NCI-H146 treated with DMSO at 0.1 percent for 48 hours (cell line): ENCODE measurements at regions not wholly inside any gene's neighbourhood (a gene's known extent, or its start where the extent isn't known, plus 50 kb on each side); places are given as distances from the start of the nearest gene placed in this dataset.

Experiments
- DNase-seq: peaks from one replicate; lab custom pipeline; 2025; ENCODE audit not compliant: unreplicated experiment; lab: John Stamatoyannopoulos, UW

DNA sequence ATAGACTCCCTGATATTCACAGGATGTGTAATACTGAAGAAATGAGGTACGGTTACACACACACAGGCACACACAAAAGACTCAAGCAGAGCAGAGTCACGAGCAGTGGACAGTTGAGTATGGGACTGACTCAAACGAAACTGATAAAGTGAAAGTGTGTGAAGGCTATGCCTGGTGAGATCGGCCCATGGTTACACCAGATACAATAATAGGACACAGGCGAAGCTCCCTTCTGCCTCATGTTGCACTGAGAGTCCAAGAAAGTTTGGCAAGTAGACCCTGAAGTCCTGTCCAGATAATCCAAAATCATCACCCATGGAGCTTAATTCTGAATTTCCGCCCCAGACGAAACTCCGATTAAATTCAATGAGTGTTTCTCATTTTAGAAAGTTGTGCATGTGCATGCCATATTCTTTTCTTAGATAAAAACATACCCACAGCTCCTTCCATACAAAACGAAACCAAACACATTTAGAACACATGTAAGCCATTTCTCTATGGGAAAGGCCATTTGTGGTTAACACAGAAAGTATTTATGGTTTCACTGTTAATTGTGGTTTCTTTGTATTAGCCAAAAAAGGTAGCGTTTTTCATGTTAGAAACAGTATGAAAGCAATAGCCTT is 567.6 kb downstream of the PLCL1 start:
- DNase-seq: no peak

DNA sequence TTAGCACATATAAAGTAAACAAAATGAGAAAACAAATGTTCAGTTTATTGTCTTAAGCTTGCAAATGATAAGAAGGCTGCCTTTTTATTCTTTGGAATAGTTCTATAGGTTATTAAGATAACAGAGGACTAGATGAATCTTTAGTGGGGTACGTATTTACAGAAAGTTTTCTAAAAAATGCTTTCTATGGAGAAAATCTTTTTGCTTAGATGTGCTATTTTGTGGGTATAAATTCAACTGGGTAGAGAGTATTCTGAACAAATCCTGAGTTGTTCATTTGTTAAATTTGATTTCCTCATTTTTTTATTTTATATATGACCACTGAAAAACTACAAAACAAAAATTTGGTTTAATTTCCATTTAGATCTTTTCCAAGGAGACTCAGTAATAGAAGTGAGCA is 566.9 kb downstream of the PLCL1 start:
- no peak for DNase-seq

DNA sequence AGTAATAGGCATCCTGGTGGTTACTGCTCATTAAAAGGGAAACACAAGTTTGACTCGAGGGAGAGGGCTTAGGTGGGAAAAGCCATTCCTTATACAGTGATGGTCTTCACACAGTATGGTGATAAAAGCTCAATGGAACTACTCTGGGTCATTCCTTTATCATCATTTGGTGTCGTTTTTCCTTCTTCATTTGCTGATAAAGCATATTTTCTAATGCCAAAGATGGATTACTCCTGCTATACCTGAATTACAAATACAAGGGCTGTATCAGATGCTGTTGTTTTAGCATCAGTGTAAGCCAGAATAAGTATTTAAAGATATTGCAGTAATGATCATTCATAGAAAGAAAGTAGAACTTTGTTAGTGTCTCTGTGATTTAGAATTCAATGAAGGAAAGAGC is 563.7 kb downstream of the PLCL1 start:
- DNase-seq: no peak

DNA sequence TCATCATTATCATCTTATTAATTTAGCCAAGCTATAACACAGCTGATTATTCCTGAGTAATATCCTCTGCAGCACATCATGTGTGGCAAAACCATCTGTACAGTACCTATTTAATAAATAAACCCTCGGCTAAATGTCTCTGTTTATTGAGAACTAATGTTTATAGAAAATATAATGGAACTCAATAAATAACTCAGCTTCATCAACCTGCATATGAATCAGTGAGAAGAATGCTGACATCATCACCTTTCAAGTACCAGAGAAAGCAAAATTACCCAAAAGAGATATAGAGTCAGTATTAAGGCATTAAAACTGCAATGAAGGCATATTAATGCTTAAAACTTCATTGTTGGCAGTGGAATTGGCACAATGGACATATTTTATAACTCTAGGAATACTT is 558.3 kb downstream of the PLCL1 start:
- DNase-seq: no peak

DNA sequence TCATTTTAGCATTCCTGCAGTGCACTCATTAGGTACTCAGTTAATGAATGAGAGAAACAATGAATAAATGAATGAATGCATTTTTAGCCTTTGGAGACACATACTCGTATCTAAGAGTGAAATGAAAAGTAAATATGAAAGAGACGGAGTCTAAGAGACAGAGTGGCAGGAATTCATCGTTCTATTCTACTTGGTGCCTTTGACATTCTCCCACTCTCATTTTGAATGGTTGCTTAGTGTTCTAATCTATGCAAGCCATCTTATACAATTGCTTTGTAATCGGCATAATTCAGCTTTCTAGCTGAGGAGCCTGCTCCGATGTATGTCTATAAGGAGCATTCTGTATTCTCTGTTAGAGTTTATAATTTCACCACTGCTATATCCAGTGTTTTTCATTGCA is 554.9 kb downstream of the PLCL1 start:
- DNase-seq: no peak

DNA sequence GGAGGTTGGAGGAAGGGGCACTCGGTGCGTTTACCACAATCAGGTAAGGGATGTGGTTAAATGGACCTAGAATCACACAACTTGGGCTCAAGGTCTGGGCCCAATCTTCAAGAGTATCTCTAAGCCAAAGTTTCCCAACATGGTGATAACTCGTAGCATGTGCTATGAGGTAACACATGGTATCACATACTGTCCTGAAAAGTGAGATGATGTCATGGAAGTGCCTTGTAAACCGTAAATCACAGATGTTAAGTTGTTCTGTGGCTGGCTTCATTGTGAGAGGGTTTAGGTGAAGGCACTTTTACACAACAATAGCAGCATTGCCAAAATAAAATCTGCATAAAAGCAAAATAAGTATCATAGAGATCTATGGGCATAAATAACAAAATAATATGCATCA is 551.8 kb downstream of the PLCL1 start:
- DNase-seq: no peak

DNA sequence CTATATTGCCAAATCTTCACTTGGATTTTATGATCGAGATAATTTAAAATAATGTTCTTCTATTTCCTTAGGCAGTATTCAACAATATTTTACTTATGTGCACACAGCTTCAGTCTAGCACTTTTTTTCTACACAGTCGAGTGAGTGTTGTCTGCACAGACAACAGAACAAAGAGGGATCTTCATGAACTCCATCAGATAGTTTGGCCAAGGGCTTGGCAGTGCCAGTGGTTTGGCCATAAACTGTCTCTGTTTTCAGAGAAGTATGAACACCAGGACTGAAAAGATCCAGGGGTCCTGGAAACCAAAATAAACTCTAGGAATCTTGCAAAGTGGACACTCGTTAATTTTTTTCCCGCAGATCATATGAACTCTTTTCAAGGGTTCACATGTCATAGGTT is 547.3 kb downstream of the PLCL1 start:
- no peak for DNase-seq

DNA sequence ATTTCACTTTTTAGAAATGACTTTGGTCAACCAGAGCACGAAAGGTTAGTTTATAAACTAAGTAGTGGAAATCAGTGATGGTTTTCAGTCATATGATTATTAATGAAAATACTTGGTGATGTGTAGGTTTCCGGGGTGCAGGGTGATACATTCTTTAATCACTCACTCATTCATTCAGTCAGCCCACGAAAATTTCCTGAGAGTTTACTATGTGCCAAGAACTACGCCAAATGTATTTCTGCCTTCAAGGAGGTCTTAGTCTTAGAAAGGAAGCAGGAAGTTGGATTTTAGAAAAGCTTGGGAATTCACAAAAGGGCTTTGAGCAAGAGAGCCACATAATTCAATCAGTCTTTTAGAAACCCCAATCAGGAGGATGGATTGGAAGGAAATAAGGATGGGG is 543.6 kb downstream of the PLCL1 start:
- DNase-seq: no peak

DNA sequence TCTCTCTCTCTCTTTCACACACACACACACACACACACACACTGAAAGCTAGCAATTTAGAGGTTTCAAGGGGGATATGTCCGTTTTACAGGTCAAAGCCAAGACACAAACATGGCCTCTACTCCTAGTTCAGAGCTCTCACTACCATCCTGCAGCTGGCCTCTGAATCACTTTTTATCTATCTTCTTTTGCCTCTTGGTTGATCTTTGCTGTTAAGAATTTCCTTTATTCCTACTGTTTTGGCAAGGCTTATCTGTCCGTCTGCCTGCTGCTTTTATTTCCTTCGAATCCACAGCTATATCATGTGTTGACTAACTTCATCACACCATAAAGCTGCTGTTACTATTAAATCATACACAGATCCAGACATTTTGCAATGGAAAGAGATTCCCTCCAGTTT is 543.0 kb downstream of the PLCL1 start:
- no peak for DNase-seq

DNA sequence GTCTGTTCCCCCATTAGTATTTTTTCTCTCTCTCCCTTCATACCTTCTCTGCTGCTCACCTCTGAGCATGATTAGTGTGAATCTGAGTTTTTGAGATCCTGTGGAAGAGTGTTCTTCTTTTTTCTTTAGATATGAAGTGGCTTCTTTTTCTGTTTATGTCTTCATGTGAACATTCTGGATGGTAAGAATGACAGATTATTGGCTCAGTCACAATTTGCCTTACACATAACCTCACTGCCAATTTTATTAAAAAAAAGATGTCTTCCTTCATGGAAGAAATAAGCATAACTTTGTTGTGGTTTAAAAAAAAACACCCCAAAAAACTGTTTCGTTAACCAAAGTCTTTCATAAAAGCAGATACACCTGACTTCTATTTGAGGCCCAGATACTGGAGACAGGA is 539.1 kb downstream of the PLCL1 start:
- no peak for DNase-seq

DNA sequence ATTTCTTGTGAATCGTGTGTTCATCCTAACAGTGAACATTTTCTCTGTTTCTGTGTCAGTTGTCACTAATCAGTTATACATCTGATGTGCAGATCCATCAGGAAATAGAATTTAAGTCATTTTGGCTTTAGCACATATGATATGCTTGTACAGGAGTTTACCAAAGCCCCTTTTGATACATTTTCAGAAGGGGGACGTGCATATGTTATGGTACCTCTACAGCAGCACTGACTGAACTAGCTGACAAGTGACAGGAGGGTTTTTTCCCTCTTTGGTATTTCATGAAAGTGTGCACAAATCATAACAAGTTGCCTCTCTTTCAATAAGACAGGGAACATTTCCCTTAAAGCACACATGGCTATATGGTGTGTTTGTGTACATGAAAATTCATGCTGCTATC is 536.5 kb downstream of the PLCL1 start:
- no peak for DNase-seq

DNA sequence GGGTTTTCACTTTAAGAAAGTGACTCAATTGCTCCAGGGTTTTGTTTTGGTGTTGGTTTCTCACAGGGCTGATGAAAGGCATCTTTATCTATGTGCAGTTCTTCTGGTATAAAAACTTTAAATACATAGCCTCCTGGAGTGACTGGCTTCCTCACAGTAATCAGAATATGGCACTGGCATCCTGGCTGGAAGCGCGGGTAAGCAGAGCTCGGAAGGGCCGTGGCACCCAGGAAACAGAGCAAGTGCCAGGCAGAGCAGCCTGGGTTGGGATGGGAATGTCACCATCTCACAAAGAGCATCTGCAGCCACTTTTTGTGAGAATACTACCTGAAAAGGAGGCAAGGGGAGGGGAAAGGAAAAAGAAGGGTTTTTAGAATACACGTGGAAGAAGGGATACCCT is 534.7 kb downstream of the PLCL1 start:
- DNase-seq: no peak

DNA sequence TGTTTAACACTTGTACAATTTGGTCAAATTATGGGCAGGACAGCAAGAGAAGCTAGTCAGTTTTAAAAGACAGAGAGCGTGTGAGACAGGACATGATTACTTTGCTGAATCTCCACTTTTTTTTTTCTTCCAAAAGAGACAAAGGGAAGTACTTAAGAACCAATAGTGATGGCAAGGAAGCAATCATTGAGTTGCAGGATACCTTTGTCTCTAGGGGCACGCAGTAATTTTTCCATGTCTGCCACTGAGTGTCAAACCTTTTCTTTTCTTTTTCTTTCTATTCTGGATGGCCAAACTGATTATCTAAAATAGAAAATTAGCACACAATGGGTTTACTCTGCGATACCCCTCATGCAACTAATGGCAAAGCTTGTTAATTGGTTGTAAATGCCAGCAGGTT is 533.0 kb downstream of the PLCL1 start:
- no peak for DNase-seq

DNA sequence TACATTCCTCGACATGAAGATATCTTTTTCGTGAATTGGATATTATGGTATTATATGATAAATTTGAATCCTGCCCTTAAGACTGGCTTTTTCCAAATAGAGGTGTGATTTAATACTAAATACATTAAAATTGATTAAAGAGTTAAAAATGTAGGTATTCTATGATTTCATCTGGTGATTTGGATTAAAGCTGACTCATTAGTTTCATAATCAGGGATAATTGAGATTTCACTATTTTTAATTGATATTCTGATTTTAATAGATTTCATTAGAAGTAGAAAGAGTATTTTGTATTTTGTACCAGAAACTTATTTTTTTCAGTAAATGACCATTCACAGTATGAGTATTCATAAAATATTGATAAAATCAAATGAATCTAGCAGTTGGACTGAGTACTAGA is 524.1 kb downstream of the PLCL1 start:
- DNase-seq: no peak

DNA sequence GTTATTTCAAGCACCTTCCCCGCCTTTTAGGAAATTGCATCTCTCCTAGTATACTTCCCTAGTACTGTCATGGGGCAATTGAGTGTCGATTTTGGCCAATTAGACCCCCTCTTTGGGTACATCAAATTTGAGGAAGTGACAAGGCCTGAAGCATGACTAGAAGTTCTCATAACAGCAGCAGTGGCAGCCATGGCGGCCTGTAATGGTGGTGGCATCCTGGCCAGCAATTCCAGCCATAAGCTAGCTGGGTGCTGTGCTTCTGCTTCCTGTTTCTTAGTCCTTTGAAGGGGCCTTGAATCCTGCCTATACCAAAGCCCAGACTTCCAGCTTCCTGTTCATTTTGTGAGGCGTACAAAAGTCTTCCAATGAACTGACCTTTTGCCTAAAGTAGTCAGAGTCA is 523.1 kb downstream of the PLCL1 start:
- no peak for DNase-seq

DNA sequence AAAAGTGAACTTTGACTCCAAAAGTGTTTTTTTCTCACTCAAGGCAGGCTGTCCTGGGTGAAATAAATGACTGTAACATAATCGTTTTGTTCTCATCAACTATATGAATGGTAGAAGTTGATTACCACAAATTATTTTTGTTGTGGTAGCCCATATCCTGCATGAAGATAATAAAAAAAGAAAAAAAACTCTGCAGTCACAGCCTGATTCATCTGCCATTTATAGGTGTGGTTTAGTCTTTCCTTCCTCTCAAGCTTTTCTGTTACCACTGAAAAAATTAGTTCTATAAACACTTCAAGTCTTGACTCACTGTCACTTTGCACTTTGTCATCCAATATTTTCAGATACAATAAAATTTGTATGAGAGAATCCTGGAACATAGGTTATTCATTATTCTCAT is 522.0 kb downstream of the PLCL1 start:
- DNase-seq: no peak

DNA sequence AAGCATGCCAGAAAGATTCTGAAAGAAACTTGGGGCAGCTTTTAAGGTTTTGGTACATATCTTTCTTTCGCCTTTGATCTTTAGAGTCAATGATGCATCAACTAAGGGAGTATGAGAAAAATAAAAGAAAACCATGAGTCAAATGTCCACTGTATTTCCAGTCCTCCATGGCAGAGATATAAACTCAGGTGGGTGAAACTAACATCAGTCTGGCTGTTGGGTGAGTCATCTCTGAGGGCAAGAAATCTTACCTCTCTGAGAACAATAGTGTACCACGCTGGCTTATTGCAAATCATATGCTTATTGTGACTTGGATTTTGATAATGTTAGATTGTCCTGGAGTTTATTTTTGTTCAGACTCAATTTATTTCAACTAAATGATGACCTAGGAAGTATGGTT is 521.0 kb downstream of the PLCL1 start:
- no peak for DNase-seq

DNA sequence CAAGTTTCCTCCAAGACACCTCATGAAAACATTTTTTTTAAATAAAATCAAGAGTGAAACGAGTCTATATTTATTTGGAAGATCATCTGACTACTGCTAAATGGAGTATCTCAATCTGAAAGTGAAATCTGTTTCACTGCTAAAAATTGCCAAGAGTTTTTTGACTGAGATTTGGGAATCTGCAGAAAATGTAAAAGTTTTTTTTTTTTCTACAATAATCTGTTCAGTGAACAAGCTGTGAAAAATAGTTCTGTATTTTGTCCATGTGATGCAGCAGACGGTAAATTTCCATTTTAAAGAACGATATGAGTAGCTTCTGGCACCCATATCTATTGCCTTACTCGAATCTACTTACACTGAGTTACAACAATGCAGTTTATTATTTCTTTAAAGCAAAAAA is 519.7 kb downstream of the PLCL1 start:
- no peak for DNase-seq

DNA sequence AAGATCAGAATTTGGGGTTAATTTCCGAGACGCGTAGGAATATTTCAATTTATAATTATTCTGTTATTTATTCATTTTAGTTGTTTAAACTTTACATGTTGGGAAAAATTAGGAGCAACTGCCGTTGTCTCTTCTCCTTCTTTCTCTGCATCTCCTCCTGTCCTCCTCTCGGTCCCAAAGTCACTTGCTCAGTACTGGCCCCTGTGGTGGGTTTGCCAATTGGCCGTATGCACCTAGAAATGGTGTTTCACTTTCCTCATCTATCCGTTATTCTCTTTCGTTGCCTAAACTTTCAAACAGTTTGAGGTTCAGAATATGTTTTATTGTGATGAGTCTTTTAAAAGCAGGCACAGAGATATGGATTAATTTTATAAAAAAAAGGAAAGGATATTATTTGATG is 517.9 kb downstream of the PLCL1 start:
- no peak for DNase-seq

DNA sequence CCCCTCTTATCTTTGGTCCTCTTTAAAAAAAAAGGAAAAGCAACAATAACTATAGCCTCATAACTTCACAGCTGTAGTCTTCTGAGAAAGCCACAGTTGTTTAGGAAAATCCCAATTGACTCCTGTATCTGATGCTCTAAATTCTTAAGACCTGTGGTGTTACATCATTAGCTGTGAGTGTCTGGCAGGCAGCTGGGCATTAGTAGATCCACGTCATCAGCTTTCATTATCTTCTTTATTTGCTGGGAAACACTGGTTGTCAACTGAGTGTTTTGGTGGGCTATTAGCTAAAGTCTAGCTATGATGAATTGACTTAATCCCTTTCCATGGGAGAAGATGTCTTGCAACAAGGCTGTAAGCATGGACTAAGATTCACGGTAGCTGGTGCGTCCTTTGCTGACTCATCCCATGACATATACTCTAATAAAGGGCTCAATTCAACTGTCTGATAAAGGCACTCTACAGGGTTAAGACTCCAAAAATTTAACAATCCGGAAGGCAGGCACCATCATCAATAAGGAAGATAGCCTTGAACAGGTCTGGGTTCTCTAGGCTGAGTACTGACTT is 517.2 kb downstream of the PLCL1 start:
- no peak for DNase-seq

DNA sequence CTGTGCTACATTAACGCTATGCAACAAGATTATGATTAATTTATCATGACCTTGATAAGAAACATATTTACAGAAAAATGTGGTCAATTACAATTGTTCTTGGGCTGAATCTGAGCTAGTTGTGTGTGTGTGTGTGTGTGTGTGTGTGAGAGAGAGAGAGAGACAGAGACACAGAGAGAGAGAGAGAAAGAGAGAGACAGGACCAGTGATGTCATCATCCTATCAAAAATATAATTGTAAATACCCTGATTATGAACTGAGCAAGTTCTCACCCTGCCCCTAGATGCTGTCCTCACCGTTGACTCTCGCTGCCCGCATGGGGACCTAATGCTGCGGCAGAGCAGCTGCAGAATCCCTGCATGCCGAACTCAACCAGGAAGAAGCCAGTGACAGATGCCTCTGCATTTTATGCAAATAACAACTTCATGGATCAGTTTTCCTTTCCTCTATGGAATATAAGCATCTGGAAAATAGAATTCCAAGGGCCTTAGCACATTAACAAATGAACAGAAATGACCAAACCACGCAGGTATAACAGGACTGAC is 512.5 kb downstream of the PLCL1 start:
- DNase-seq: no peak

DNA sequence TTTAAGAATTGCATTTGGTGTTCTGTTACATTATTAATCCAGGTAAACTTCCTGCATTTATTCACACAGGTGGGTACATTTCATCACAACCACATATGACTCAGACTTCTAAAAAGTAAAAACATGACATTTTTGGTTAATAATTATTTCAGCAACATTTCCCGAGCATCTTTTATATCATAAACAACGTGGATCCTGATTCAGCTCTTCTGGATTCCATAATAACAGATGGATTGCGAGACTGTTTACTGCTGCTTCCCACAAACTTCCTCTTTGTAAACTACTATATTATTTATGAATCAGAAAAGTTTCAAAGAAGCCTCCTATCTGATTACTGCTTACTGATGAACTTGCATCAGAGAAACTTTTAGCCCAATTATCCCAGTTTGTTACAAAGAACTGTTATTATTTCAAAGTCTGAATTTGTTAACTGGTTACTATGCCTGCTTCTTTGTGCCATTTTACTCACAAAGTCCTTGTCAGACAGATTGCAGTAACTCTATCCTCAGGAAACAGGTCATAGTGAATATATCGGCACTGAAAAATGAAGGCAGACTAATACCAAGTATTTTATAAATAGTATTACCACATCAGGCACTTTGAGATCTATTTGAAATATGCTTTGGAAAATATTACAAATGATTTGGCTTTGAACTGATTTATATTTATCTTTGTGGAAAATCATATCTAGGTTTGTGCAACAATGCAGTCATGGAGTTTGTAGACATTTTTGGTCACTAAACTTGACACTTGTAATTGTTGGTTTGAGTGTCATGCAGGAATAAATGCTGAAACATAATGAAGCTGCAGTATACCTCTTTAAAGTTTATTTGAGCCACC is 511.6 kb downstream of the PLCL1 start:
- no peak for DNase-seq
